GM12878 (cell line): ENCODE measurements at regions not wholly inside any gene's neighbourhood (a gene's known extent, or its start where the extent isn't known, plus 50 kb on each side); places are given as distances from the start of the nearest gene placed in this dataset.
"Not testable (repeated sequence)": the region's sequence is repeated elsewhere in the genome, so short reads cannot be mapped to it uniquely, and the experiment has no call there.

ENCODE experiments used
- ATAC-seq: fragments of 200-7000 bp; cut with Tn5 transposase; 3 replicates; pipeline ENCODE4 v1.9.1; 2020; ENCODE audit warnings: mild to moderate bottlenecking, moderate library complexity
- BruUV-seq: library from RNA; stranded (reverse); fragments of 400-500 nt; replicated peaks from 2 replicates; lab custom pipeline; 2021; lab: Mats Ljungman, UMichigan
- CTCF ChIA-PET: fragments of 300-600 bp; sonication (Branson Sonifier 250); formaldehyde crosslinking; extraction: SDS; loops from one replicate; lab custom pipeline; 2021; ENCODE audit warnings: inconsistent platforms; lab: Yijun Ruan, JAX
- POLR2A ChIA-PET: fragments of 350-600 bp; formaldehyde crosslinking; extraction: SDS; loops from one replicate; lab custom pipeline; 2021; ENCODE audit warnings: inconsistent platforms; lab: Charles Lee
- RAD21 ChIA-PET: fragments of 300-600 bp; sonication (Branson Sonifier 250); formaldehyde crosslinking; loops from one replicate; lab custom pipeline; 2023; ENCODE audit warnings: antibody characterized with exemption; ENCODE audit not compliant: unreplicated experiment; lab: Charles Lee
- SMC1A ChIA-PET: fragments of 300-600 bp; sonication (Branson Sonifier 250); formaldehyde crosslinking; loops from one replicate; lab custom pipeline; 2023; ENCODE audit not compliant: unreplicated experiment, uncharacterized antibody; lab: Charles Lee
- DNase-seq: peaks from one replicate; pipeline ENCODE4 v3.0.0-alpha.2; 2011; ENCODE audit warnings: low read depth, low spot score
- FAIRE-seq: peaks from 3 replicates; lab custom pipeline; 2011; peaks lifted over from hg19 to GRCh38; lab: Jason Lieb, UNC
- H2AFZ ChIP-seq: 2 replicates; pipeline ENCODE4 v1.6.0; 2011; ENCODE audit warnings: low read depth, low read length, control low read depth; ENCODE audit not compliant: control insufficient read depth
- H3K27ac ChIP-seq: 2 replicates; pipeline ENCODE4 v1.5.1; 2011; ENCODE audit warnings: control low read depth; ENCODE audit not compliant: control insufficient read depth, insufficient read depth
- H3K27me3 ChIP-seq, 2 experiments: replicated peaks in 1 of 2; 2 replicates each; pipeline versions ENCODE4 v1.6.0 to v1.6.1; 2011; ENCODE audit warnings: low read length in 1 of 2; ENCODE audit not compliant: control insufficient read depth in 2 of 2, insufficient read depth in 2 of 2
- H3K36me3 ChIP-seq, 2 experiments: 2 replicates each; pipeline ENCODE4 v1.5.1; 2011; ENCODE audit warnings: low read length in 1 of 2; ENCODE audit not compliant: control insufficient read depth in 2 of 2, insufficient read depth in 2 of 2
- H3K4me1 ChIP-seq: 2 replicates; pipeline ENCODE4 v1.6.1; 2011; ENCODE audit warnings: mild to moderate bottlenecking, low read length, moderate library complexity, mixed read lengths; ENCODE audit not compliant: control insufficient read depth, insufficient read depth
- H3K4me2 ChIP-seq: 2 replicates; pipeline ENCODE4 v1.6.0; 2011; ENCODE audit warnings: control low read depth; ENCODE audit not compliant: control insufficient read depth, insufficient read depth
- H3K4me3 ChIP-seq: fragments of 200-600 bp; sonication (generic); 2 replicates; pipeline ENCODE4 v1.5.1; 2016
- H3K79me2 ChIP-seq: 2 replicates; pipeline ENCODE4 v1.6.0; 2011; ENCODE audit warnings: low read length; ENCODE audit not compliant: control insufficient read depth, insufficient read depth
- H3K9ac ChIP-seq: 2 replicates; pipeline ENCODE4 v1.8.0; 2011; ENCODE audit warnings: low read length, control low read depth, mixed read lengths; ENCODE audit not compliant: control insufficient read depth, insufficient read depth
- H3K9me3 ChIP-seq: replicated peaks from 3 replicates; pipeline ENCODE4 v1.5.1; 2011; ENCODE audit warnings: mild to moderate bottlenecking, low read length; ENCODE audit not compliant: control insufficient read depth, insufficient read depth
- H4K20me1 ChIP-seq: 2 replicates; pipeline ENCODE4 v1.6.0; 2011; ENCODE audit not compliant: control insufficient read depth, insufficient read depth
- FOS ChIP-seq: IDR thresholded peaks from 3 replicates; pipeline ENCODE4 v1.6.1; 2011; ENCODE audit warnings: borderline replicate concordance; ENCODE audit not compliant: insufficient read length; ENCODE audit errors: extremely low read depth
- IRF4 ChIP-seq: IDR thresholded peaks from 2 replicates; pipeline ENCODE4 v1.6.1; 2011; ENCODE audit warnings: low read depth, low read length
- KLF5 ChIP-seq: fragments of 450-650 bp; IDR thresholded peaks from 2 replicates; pipeline ENCODE4 v1.6.1; 2014; ENCODE audit warnings: mild to moderate bottlenecking; ENCODE audit not compliant: partially characterized antibody
- MXI1 ChIP-seq: fragments of 150-350 bp; IDR thresholded peaks from 2 replicates; pipeline ENCODE4 v1.6.1; 2011; ENCODE audit warnings: low read depth, mild to moderate bottlenecking, inconsistent platforms, low read length, improper control_type of control experiment
- PAX5 ChIP-seq: IDR thresholded peaks from 2 replicates; pipeline ENCODE4 v1.6.1; 2011; ENCODE audit warnings: low read depth, low read length, borderline replicate concordance
- SPI1 ChIP-seq: IDR thresholded peaks from 2 replicates; pipeline ENCODE4 v1.6.1; 2011; ENCODE audit warnings: low read depth, mild to moderate bottlenecking, low read length, moderate library complexity, borderline replicate concordance; ENCODE audit not compliant: insufficient read depth
- TBL1XR1 ChIP-seq: IDR thresholded peaks from 2 replicates; pipeline ENCODE4 v1.6.1; 2012; ENCODE audit warnings: low read depth, low read length, improper control_type of control experiment
- TCF12 ChIP-seq: IDR thresholded peaks from 2 replicates; pipeline ENCODE4 v1.6.1; 2011; ENCODE audit warnings: low read depth, mild to moderate bottlenecking, low read length
- USF2 ChIP-seq: IDR thresholded peaks from 2 replicates; pipeline ENCODE4 v1.6.1; 2011; ENCODE audit warnings: low read depth, low read length, improper control_type of control experiment, borderline replicate concordance
- ZBTB33 ChIP-seq: fragments of 450-650 bp; IDR thresholded peaks from 2 replicates; pipeline ENCODE4 v1.6.1; 2017; ENCODE audit warnings: mild to moderate bottlenecking
- ZSCAN29 ChIP-seq: fragments of 450-650 bp; IDR thresholded peaks from 2 replicates; pipeline ENCODE4 v1.6.1; 2017; ENCODE audit warnings: mild to moderate bottlenecking, moderate library complexity
- WGBS: methylation state at CpG from one replicate; pipeline ENCODE4 v1.1.6; 2016; ENCODE audit warnings: low lambda C conversion rate; ENCODE audit not compliant: insufficient replicate concordance, insufficient coverage; ENCODE audit errors: missing lambda C conversion rate; 5-methylcytosine and 5-hydroxymethylcytosine counted together
- in situ Hi-C: fragments of 300-500 bp; cut with MboI; formaldehyde crosslinking; loops from 9 replicates; pipeline ENCODE4 v1.14.3; 2018; ENCODE audit warnings: mixed read lengths
- intact Hi-C: fragments of 100-400 bp; cut with micrococcal nuclease; formaldehyde crosslinking; loops from one replicate; pipeline ENCODE4 v1.14.2; 2022; ENCODE audit not compliant: unreplicated experiment

- CTCF ChIA-PET: interaction anchor here (0.8 kb wide), 2 partner anchors 28 to 80 kb away, joined by 3 read pairs; no protein-coding TSS in a partner anchor
- 47% methylated on average over 3 of the region's 3 CpGs for WGBS
Measured at GRCh38 chr15:69616558-69616957, 163.9 kb downstream of the RPLP1 start.

GRCh38 chr15:69617144-69617543 lies 164.5 kb downstream of the RPLP1 start:
- BruUV-seq, SMC1A ChIA-PET, H2AFZ ChIP-seq, DNase-seq, H3K79me2 ChIP-seq, H4K20me1 ChIP-seq, H3K36me3 ChIP-seq, POLR2A ChIA-PET, H3K4me2 ChIP-seq, H3K27me3 ChIP-seq, intact Hi-C loops, FAIRE-seq, H3K9me3 ChIP-seq, ATAC-seq, in situ Hi-C loops, RAD21 ChIA-PET, H3K9ac ChIP-seq, H3K27ac ChIP-seq, H3K4me1 ChIP-seq, H3K4me3 ChIP-seq: not testable (repeated sequence)
- WGBS: 20% methylated on average over 3 of the region's 4 CpGs
- CTCF ChIA-PET: interaction anchor here (0.7 kb wide), 1 partner anchor 339 kb away, joined by 3 read pairs; no protein-coding TSS in a partner anchor

More at GRCh38 chr15:69616558-69616957, 163.9 kb downstream of the RPLP1 start:
- TF ChIP-seq USF2: no peak
- TF ChIP-seq TBL1XR1: no peak
- TF ChIP-seq ZBTB33: no peak
- TF ChIP-seq MXI1: no peak
- TF ChIP-seq KLF5: no peak
- no peak for TF ChIP-seq FOS
- TF ChIP-seq IRF4: no peak
- TF ChIP-seq ZSCAN29: no peak
- TF ChIP-seq SPI1: no peak
- no peak for TF ChIP-seq TCF12
- no peak for TF ChIP-seq PAX5
- Histone ChIP-seq H3K27me3 (no peaks in the 10 kb centered on the region), H3K27ac (no peak overlapping the region), H3K79me2 (no peaks in the 10 kb centered on the region), H3K4me1 (no peaks in the 10 kb centered on the region), H4K20me1 (no peaks in the 10 kb centered on the region), H3K9ac (no peak overlapping the region), H3K4me3 (no peak overlapping the region), H3K36me3 (no peaks in the 10 kb centered on the region), H3K9me3 (no peaks in the 10 kb centered on the region), H3K4me2 (no peak overlapping the region), H2AFZ (no peak overlapping the region)
- in situ Hi-C loops: no loop called here
- no TSS peak for BruUV-seq
- FAIRE-seq (no peak), ATAC-seq (no peak), DNase-seq (no peak)
- POLR2A ChIA-PET: no interaction called here
- RAD21 ChIA-PET: interaction anchor here (0.6 to 1.1 kb wide), 3 partner anchors 9 to 139 kb away, joined by 3 read pairs; no protein-coding TSS in a partner anchor
- SMC1A ChIA-PET: interaction anchor here (0.6 to 1.0 kb wide), 2 partner anchors 239 to 319 kb away, joined by 3 to 5 read pairs; no protein-coding TSS in a partner anchor
- intact Hi-C loops: no loop called here
